RCC 7860 (cell line): ENCODE measurements at regions not wholly inside any gene's neighbourhood (a gene's known extent, or its start where the extent isn't known, plus 50 kb on each side); places are given as distances from the start of the nearest gene placed in this dataset.
"Not testable (repeated sequence)": the region's sequence is repeated elsewhere in the genome, so short reads cannot be mapped to it uniquely, and the experiment has no call there.

Experiments
- DNase-seq: peaks from one replicate; pipeline ENCODE4 v3.0.0-alpha.2; 2015; ENCODE audit warnings: low spot score
- FAIRE-seq: peaks from 2 replicates; lab custom pipeline; 2012; peaks lifted over from hg19 to GRCh38; lab: Jason Lieb, UNC

DNA sequence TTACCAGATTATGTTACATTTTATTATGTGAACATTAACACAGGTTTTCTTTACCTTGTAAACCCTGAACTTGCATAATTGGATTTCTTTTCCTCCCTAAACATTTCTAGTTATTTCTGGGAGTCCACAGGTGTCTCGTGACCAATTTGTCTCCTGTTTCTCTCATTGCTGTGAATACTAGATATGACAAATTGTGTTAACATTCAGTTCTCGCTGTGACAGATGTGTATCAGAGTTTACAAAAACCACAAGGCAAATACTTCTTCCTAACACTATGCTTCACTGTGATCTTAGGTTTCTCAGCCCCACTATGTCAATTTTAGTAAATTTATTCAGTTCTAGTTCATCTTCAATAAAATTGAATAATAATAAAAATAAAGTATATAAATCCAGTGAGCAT lies 1554.9 kb downstream of the EFNB2 start:
- no peak for DNase-seq
- FAIRE-seq: no peak

DNA sequence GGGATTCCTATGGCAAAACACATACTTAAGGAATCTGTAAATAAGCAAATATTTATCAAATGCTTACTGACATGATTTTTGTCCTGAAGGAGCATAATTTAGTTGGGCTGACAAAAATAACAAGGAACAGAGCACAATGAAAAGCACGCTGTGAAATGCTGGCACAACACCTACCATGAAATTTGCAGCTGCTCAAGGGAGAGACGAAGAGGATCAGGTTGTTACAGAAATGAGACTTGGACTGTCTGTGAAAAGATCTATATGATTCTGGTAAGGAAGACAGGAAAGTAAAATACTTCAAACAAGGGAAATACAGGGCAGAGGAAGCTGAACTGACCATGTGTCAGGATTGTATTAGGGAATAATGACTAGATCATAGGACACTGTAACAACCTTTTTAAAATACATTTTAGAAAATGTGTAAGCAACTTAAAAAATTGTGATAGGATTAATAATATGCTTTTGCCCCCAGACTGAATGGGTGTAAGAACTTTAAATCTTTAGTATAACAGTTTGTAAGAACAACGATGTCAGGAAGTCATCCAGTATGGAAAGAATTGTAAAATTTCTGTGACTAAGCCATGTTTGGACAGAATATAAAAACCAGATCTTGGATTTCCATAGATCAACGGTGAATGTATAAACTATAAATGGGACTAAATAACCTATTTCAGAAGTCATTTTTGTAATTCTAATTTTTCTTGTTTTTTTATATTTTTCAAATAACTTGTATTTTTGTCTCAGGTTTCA lies 1556.0 kb downstream of the EFNB2 start:
- FAIRE-seq: no peak

GRCh38 chr13:104976986-104977385 lies 1558.5 kb downstream of the EFNB2 start:
- no peak for FAIRE-seq
- DNase-seq: no peak

More for the DNA sequence above, 1556.0 kb downstream of the EFNB2 start:
- no peak for DNase-seq

- FAIRE-seq: no peak
Observed at GRCh38 chr13:104975272-104975671, 1560.2 kb downstream of the EFNB2 start.

GRCh38 chr13:104968876-104969275 lies 1566.6 kb downstream of the EFNB2 start:
- FAIRE-seq: no peak
- no peak for DNase-seq

More at GRCh38 chr13:104975272-104975671, 1560.2 kb downstream of the EFNB2 start:
- DNase-seq: no peak

GRCh38 chr13:104967836-104968630 lies 1567.4 kb downstream of the EFNB2 start:
- DNase-seq (no peak), FAIRE-seq (no peak)

- FAIRE-seq (no peak), DNase-seq (no peak)
Observed at GRCh38 chr13:104967376-104967775, 1568.1 kb downstream of the EFNB2 start.

DNA sequence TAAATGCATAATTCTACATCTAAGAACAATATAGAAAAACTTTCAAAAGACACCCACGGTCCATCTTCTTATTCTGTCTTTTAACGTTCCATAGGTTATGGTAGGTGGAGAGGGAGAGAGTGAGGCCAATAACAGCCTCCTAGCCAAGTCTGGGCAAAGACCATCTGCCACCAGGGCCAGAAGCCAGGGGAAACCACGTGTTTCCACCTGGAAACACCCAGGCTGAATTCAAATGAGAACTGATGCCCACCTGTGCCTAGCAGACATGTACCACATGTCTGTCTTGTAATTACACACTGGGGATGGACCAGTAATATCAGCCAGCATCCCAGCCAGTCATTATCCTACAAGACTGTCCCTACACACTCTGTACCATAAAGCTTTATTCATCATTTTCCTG lies 1573.1 kb downstream of the EFNB2 start:
- FAIRE-seq (no peak), DNase-seq (no peak)

GRCh38 chr13:104961246-104961645 lies 1574.2 kb downstream of the EFNB2 start:
- FAIRE-seq (no peak), DNase-seq (no peak)

GRCh38 chr13:104954210-104954609 lies 1581.3 kb downstream of the EFNB2 start:
- DNase-seq (no peak), FAIRE-seq (no peak)

- FAIRE-seq (no peak), DNase-seq (no peak)
Observed at GRCh38 chr13:104953588-104953987, 1581.9 kb downstream of the EFNB2 start.

DNA sequence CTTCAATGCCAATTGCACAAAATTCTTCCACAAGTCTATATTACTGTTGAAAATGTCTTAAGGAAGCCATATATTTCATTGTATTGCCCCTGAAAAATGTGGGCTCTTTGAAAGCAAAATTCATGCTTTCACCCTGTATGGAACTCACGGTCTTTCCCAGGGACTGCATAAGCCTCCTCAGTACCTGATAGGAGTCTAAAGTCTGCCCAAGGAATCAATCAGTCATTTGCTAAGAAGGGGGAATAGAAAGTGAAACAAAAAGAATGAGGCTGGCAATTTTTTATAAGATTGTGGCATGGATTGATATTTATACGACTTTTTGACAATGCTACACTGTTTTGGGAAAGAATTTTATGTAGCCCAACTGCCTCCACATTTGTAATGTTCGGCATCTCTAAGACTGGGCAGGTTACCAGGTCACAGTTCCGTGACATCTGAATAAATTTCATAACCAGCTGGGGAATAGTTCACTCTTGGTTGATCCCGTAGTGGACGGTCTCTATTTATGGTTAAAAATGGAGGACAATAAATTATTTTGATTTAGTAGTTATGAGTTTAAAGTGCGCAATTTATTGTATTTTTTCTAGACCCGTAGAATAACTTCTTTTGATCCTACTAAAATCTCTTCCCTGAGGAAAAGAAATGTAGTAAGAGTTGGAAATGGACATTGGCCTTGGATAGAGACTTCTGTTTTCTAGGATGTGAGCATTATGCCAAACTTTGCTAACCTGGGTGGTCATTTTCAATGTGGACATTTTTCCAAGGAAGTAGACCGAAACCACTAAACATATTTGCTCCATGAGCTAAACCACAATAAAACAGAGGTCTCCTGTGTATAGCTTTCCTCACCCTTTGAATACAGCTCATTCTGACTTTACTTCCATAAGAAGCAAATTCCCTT lies 1585.4 kb downstream of the EFNB2 start:
- DNase-seq: peak; percentile 32
- FAIRE-seq: peak; percentile 53

- FAIRE-seq (no peak), DNase-seq (no peak)
Observed at GRCh38 chr13:104944176-104944575, 1591.3 kb downstream of the EFNB2 start.

DNA sequence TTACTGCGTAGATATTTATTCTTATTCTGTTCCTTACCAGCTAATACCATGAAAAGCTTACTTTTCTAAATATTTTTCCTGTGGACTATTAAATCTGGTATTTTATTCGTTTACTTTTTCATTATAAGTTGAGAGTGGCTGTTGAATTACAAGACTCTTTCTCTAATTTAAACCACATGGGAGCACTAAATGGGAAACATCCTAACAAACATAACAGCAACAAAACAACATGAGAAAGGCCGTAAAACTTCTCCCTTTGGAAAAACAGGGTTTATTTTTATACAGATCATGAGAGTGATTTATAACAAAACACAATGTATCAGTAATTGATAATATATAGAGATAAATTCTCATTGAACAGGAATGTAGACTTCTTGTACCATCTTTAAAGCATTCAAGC lies 1592.1 kb downstream of the EFNB2 start:
- no peak for FAIRE-seq
- no peak for DNase-seq

DNA sequence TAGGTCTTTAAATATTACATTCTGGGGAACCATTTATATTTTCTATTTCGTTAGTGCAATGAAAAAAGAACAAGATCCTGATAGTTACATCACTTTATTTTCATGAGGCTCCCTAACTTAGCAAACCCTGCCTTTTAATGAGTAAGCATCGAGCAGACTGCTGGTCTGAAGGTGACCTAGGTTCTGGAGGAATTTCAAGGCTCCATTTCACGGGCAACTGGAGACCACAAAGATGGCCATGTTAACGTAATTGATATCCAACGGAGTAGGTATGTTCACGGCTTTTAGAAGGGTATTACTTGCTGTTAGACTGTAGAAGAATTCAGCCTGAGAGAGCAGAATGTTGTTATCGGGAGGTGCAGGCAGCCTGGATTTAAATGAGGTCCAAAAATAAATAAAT lies 1597.6 kb downstream of the EFNB2 start:
- DNase-seq: no peak
- FAIRE-seq: no peak

GRCh38 chr13:104936304-104936703 lies 1599.2 kb downstream of the EFNB2 start:
- FAIRE-seq: no peak
- no peak for DNase-seq

DNA sequence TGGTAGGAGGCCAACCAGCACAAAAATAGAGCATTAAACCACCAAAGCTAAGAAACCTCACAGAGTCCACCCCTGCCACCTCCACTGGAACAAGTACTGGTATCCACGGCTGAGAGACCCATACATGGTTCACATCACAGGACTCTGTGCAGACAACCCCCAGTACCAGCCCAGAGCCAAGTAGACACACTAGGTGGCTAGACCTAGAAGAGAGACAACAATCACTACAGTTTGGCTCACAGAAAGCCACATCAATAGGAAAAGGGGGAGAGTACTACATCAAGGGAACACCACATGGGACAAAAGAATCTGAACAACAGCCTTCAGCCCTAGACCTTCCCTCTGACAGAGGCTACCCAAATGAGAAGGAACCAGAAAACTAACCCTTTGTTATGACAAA lies 1614.9 kb downstream of the EFNB2 start:
- not testable (repeated sequence) for FAIRE-seq, DNase-seq

- no peak for FAIRE-seq
- DNase-seq: no peak
Observed at GRCh38 chr13:104920091-104920490, 1615.4 kb downstream of the EFNB2 start.

GRCh38 chr13:104900191-104900817 lies 1635.2 kb downstream of the EFNB2 start:
- FAIRE-seq (no peak), DNase-seq (no peak)

- no peak for DNase-seq
- no peak for FAIRE-seq
Observed at GRCh38 chr13:104898484-104898883, 1637.0 kb downstream of the EFNB2 start.

- FAIRE-seq: no peak
- no peak for DNase-seq
Observed at GRCh38 chr13:104895521-104895920, 1639.9 kb downstream of the EFNB2 start.
